Brain microvascular endothelial cell (primary cell): ENCODE measurements at regions not wholly inside any gene's neighbourhood (a gene's known extent, or its start where the extent isn't known, plus 50 kb on each side); places are given as distances from the start of the nearest gene placed in this dataset.

Source experiments
- DNase-seq: peaks from one replicate; pipeline ENCODE4 v3.0.0-alpha.2; 2020
- H3K27ac ChIP-seq: fragments of 250-450 bp; sonication (Bioruptor Pico); 2 replicates; pipeline ENCODE4 v1.5.1; 2020; ENCODE audit warnings: mild to moderate bottlenecking, moderate library complexity
- H3K27me3 ChIP-seq: fragments of 250-450 bp; sonication (Bioruptor Pico); replicated peaks from 2 replicates; pipeline ENCODE4 v1.5.1; 2020; ENCODE audit warnings: mild to moderate bottlenecking
- H3K36me3 ChIP-seq: fragments of 250-450 bp; sonication (Bioruptor Pico); replicated peaks from 2 replicates; pipeline ENCODE4 v1.5.1; 2020; ENCODE audit warnings: mild to moderate bottlenecking
- H3K4me3 ChIP-seq: 2 replicates; pipeline ENCODE4 v1.5.1; 2011; ENCODE audit warnings: low read depth, mild to moderate bottlenecking, control low read depth, low read length, moderate library complexity
- in situ Hi-C: cut with HindIII; loops from 2 replicates; pipeline ENCODE4 v1.10.0; 2017; ENCODE audit warnings: low sequenced_read_pairs, low pct_ligation_motif_present
- TF ChIP-seq, protein P1 (sequence below): IDR thresholded peaks from 2 replicates; pipeline ENCODE4 v1.5.1; 2011; ENCODE audit warnings: low read depth, mild to moderate bottlenecking, moderate library complexity, low read length, control low read depth, inconsistent platforms; ENCODE audit errors: missing control alignments

GRCh38 chr16:35414139-35414538, 1954.7 kb downstream of the TP53TG3F start:
- H3K4me3 ChIP-seq: no peak overlapping the region
- no peaks in the 10 kb centered on the region for H3K27me3 ChIP-seq
- no peak overlapping the region for H3K27ac ChIP-seq
- no peak for DNase-seq
- in situ Hi-C loops: no loop called here
- no peaks in the 10 kb centered on the region for H3K36me3 ChIP-seq
- TF ChIP-seq, protein P1, sequence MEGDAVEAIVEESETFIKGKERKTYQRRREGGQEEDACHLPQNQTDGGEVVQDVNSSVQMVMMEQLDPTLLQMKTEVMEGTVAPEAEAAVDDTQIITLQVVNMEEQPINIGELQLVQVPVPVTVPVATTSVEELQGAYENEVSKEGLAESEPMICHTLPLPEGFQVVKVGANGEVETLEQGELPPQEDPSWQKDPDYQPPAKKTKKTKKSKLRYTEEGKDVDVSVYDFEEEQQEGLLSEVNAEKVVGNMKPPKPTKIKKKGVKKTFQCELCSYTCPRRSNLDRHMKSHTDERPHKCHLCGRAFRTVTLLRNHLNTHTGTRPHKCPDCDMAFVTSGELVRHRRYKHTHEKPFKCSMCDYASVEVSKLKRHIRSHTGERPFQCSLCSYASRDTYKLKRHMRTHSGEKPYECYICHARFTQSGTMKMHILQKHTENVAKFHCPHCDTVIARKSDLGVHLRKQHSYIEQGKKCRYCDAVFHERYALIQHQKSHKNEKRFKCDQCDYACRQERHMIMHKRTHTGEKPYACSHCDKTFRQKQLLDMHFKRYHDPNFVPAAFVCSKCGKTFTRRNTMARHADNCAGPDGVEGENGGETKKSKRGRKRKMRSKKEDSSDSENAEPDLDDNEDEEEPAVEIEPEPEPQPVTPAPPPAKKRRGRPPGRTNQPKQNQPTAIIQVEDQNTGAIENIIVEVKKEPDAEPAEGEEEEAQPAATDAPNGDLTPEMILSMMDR: no peak

DNA sequence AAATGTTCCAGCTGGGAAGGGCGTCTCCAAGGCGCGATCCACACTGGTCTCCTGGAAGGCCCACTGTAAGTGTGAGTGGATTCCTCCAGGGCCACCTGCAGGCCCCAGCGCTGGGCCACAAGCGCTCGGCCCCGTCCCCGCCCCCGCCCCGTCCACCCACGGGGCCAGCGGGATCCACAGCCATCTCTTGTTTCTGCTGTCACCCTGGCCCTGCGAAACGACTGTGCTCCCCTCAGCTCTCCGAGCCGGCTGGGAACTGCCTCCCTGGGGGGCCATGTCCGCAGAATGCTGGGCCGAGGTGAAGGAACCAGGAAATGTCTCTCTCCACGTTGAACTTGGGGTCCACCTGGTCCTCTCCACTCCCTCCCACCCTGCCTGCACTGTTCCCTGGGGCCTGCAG, 1955.2 kb downstream of the TP53TG3F start:
- Histone ChIP-seq H3K27ac (no peak overlapping the region), H3K4me3 (no peak overlapping the region), H3K36me3 (no peaks in the 10 kb centered on the region), H3K27me3 (no peaks in the 10 kb centered on the region)
- in situ Hi-C loops: no loop called here
- DNase-seq: no peak
- TF ChIP-seq, protein P1: no peak

DNA sequence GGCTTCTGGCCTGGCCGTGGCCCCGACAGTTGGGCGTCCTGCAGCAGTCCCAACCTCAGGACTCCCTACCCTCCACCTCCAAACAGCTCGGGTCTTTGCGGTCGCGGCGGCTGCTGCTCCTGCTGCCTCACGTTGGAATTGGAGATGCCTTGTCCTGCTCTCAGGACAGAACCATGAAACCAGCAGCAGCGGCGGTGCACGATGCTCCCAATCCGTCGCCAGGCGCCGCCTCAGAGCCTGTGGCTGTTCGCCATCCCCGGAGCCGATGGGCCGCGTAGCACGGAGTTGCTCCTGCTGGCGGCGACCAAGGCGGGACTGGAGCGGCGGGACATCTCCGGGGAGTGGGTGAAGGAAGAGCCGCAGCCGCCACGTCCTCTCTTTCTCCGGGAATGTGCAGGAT, 1965.9 kb downstream of the TP53TG3F start:
- in situ Hi-C loops: no loop called here
- H3K27ac ChIP-seq: no peak overlapping the region
- no peaks in the 10 kb centered on the region for H3K36me3 ChIP-seq
- H3K4me3 ChIP-seq: no peak overlapping the region
- TF ChIP-seq, protein P1: no peak
- DNase-seq: no peak
- H3K27me3 ChIP-seq: no peaks in the 10 kb centered on the region

DNA sequence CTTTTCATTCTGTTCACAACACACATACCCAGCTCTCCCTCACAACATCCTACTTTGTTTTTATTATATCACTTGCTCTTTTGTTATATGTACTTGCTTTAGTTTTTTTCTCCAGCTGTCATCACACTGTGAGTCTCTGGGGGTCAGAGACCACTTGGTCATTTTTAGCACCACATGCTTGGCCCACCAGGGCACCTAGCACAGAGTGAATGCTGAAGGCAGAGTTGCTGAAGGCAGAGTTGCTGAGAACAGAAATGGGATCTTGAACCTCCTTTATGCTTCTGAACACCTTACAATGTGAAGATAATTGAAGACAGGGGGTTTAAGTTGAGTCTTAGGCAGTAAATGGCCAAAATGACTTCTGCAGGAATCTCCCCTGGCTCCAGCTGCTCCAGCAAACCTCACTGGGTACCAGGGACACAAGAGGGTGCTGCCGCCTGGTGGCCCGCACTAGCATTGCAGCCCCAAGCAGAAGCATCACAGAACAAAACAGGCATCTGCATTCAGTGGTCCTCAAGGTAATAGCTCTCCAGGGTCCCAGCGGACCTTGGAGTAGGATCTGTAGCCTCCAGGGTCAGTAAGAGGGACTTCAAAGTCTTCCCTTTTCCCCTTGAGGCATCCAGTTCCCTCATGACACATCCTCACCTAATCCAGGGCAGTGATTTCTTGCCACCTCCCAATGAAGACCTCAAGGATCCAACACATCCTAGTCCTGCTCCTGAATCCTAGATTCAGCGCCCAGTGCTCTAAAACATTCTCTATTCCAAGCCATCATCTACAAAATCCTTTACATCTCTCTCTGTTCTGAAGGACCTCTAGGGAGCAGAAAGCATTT, 1972.6 kb downstream of the TP53TG3F start:
- H3K4me3 ChIP-seq: no peak overlapping the region
- H3K27me3 ChIP-seq: no peaks in the 10 kb centered on the region
- no peaks in the 10 kb centered on the region for H3K36me3 ChIP-seq
- DNase-seq: no peak
- H3K27ac ChIP-seq: no peak overlapping the region
- TF ChIP-seq, protein P1: peak; percentile 55
- in situ Hi-C loops: no loop called here

GRCh38 chr16:35440875-35441274, 1981.5 kb downstream of the TP53TG3F start:
- DNase-seq: no peak
- in situ Hi-C loops: no loop called here
- H3K27ac ChIP-seq: no peak overlapping the region
- no peak overlapping the region for H3K4me3 ChIP-seq
- TF ChIP-seq, protein P1: no peak
- H3K36me3 ChIP-seq: no peaks in the 10 kb centered on the region
- H3K27me3 ChIP-seq: no peaks in the 10 kb centered on the region
